ENCODE measurements at regions not wholly inside any gene's neighbourhood (a gene's known extent, or its start where the extent isn't known, plus 50 kb on each side); places are given as distances from the start of the nearest gene placed in this dataset.

DNA sequence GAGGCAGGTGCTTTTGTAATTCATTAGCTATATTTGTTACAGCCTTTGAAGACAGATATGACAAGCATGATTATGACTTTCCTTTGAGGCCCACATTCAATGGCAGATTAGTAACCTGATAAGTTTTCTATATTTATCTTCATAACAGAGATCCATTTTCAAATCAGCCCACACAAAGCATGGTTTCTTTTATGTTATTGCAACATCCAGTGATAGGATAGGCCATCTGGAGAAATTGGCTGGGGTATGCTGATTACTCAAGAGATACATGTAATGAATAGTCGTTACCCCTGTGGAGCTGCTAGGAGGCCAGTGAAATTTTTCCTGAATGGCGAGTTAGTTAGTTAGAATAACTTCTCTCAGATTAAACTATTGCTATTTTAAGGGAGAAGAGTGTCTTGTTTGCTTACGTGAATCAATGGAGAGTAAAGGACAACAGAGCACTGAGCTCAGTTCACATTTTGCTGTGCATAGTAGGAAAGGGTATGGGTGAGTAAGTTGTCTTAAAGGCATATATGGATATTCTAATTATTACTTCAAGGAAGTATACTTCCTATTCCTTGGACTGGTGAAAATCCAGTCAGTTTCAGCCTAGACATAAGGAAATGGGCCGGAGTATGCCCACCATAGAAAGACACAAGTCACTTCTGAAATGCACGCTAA is 79.2 kb upstream of the DKK2 start:
- H3K36me3 Mint-ChIP-seq (ENCODE audit: unreplicated experiment) = peaks cover 3% of the 10 kb centered on the region
- no peak overlapping the region for H3K27ac Mint-ChIP-seq (ENCODE audit: unreplicated experiment)

DNA sequence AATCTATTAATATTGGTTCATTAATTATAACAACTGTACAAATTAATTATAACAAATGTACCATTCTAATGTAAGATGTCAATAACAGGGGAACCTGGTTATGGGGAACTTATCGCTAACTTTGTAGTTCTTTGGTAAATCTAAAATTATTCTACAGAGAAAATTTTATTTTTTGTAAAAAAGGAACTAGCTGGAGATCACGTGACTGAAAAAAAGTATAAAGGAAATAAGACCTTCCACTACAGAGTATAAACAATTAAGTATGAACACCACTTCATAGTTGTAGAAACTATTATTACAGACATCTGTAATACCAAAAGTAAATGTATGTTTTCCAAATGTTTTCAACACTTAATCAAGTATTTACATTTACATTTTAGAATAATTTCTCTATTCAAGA is 77.9 kb upstream of the DKK2 start:
- H3K36me3 Mint-ChIP-seq (ENCODE audit: unreplicated experiment) = peaks cover 3% of the 10 kb centered on the region
- TF ChIP-seq, protein P1, sequence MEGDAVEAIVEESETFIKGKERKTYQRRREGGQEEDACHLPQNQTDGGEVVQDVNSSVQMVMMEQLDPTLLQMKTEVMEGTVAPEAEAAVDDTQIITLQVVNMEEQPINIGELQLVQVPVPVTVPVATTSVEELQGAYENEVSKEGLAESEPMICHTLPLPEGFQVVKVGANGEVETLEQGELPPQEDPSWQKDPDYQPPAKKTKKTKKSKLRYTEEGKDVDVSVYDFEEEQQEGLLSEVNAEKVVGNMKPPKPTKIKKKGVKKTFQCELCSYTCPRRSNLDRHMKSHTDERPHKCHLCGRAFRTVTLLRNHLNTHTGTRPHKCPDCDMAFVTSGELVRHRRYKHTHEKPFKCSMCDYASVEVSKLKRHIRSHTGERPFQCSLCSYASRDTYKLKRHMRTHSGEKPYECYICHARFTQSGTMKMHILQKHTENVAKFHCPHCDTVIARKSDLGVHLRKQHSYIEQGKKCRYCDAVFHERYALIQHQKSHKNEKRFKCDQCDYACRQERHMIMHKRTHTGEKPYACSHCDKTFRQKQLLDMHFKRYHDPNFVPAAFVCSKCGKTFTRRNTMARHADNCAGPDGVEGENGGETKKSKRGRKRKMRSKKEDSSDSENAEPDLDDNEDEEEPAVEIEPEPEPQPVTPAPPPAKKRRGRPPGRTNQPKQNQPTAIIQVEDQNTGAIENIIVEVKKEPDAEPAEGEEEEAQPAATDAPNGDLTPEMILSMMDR (IDR thresholded peaks at IDR 0.05; ENCODE audit: partially characterized antibody, unreplicated experiment) = no peak
- H3K27me3 Mint-ChIP-seq (ENCODE audit: unreplicated experiment) = no peaks in the 10 kb centered on the region
- H3K9me3 Mint-ChIP-seq (ENCODE audit: unreplicated experiment) = peaks cover 2% of the 10 kb centered on the region
- no peak overlapping the region for H3K4me3 Mint-ChIP-seq (ENCODE audit: unreplicated experiment)
- DNase-seq = no peak
- no peaks in the 10 kb centered on the region for H3K4me1 Mint-ChIP-seq (ENCODE audit: low read depth, unreplicated experiment)
- H3K27ac Mint-ChIP-seq (ENCODE audit: unreplicated experiment) = no peak overlapping the region

More for the DNA sequence above, 79.2 kb upstream of the DKK2 start:
- no peak for DNase-seq
- no peak overlapping the region for H3K4me3 Mint-ChIP-seq (ENCODE audit: unreplicated experiment)
- TF ChIP-seq, protein P1 (IDR thresholded peaks at IDR 0.05; ENCODE audit: partially characterized antibody, unreplicated experiment) = no peak
- no peaks in the 10 kb centered on the region for H3K27me3 Mint-ChIP-seq (ENCODE audit: unreplicated experiment)
- no peaks in the 10 kb centered on the region for H3K4me1 Mint-ChIP-seq (ENCODE audit: low read depth, unreplicated experiment)
- peaks cover 2% of the 10 kb centered on the region for H3K9me3 Mint-ChIP-seq (ENCODE audit: unreplicated experiment)

DNA sequence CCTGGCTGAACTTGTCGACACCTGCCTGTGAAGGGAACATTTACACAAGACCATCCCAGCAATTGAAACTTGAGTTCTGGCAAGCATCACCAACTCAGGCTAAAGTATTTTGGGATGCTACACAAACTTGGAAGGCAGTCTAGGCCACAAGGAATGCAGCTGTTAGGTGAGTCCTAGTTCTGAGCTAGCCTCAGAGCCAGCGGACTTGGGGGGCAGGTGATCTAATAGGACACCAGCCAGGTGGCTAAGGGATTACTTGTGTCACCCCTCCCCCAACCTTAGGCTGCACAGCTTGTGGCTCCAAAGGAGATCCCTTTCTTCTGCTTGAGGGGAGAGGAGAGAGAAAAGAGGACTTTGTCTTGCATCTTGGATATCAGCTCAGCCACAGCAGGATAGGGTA is 62.3 kb upstream of the DKK2 start:
- Mint-ChIP-seq H3K4me3 (ENCODE audit: unreplicated experiment) (no peak overlapping the region), H3K4me1 (ENCODE audit: low read depth, unreplicated experiment) (no peaks in the 10 kb centered on the region), H3K36me3 (ENCODE audit: unreplicated experiment) (no peaks in the 10 kb centered on the region), H3K27me3 (ENCODE audit: unreplicated experiment) (no peaks in the 10 kb centered on the region), H3K9me3 (ENCODE audit: unreplicated experiment) (no peaks in the 10 kb centered on the region), H3K27ac (ENCODE audit: unreplicated experiment) (no peak overlapping the region)
- no peak for DNase-seq
- TF ChIP-seq, protein P1 (IDR thresholded peaks at IDR 0.05; ENCODE audit: partially characterized antibody, unreplicated experiment) = no peak

DNA sequence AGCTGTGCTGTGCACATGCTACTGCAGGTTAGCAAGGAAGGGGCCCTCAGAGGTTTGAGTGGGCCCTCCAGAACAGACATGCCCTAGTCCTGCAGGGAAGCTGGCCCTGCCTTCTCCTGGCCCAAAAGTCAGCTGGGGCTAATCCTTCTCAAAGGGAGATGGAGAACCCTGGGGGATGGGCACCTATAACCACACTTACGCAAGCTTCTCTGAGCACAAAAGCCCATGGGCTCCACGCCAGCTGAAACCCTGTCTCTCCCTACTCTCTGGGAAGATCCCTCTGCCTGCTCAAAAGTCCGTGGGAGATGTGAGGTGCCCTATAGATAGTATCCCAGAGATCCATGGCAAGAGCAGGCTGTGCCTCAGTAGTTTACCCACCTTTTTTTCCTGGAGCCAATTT is 58.9 kb upstream of the DKK2 start:
- Mint-ChIP-seq H3K4me3 (ENCODE audit: unreplicated experiment) (no peak overlapping the region), H3K4me1 (ENCODE audit: low read depth, unreplicated experiment) (no peaks in the 10 kb centered on the region), H3K36me3 (ENCODE audit: unreplicated experiment) (no peaks in the 10 kb centered on the region), H3K27ac (ENCODE audit: unreplicated experiment) (no peak overlapping the region), H3K27me3 (ENCODE audit: unreplicated experiment) (no peaks in the 10 kb centered on the region), H3K9me3 (ENCODE audit: unreplicated experiment) (no peaks in the 10 kb centered on the region)
- TF ChIP-seq, protein P1 (IDR thresholded peaks at IDR 0.05; ENCODE audit: partially characterized antibody, unreplicated experiment) = no peak
- no peak for DNase-seq

DNA sequence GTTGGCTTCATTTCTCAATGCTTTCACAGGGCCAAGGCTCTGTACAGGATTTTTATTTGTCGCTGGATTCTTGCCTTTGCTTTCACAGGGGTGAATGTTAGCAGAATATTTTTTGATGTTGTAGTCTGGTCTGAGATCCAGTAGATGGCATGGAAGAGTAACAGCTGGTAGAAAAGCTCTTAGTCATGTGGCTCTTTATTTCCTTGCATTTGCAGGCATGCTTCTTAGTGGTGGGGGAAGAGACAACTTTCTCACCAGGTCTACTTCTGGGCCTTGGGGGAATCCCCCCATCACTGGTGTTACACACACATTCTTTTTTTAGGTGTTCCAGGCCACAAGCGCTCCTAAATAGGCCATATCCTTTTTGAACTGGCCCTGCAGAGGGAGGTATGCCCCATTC is 58.2 kb upstream of the DKK2 start:
- DNase-seq = no peak
- H3K9me3 Mint-ChIP-seq (ENCODE audit: unreplicated experiment) = no peaks in the 10 kb centered on the region
- H3K27me3 Mint-ChIP-seq (ENCODE audit: unreplicated experiment) = no peaks in the 10 kb centered on the region

More for the DNA sequence above, 58.2 kb upstream of the DKK2 start:
- H3K27ac Mint-ChIP-seq (ENCODE audit: unreplicated experiment) = no peak overlapping the region
- H3K4me1 Mint-ChIP-seq (ENCODE audit: low read depth, unreplicated experiment) = no peaks in the 10 kb centered on the region
- no peak overlapping the region for H3K4me3 Mint-ChIP-seq (ENCODE audit: unreplicated experiment)
- TF ChIP-seq, protein P1 (IDR thresholded peaks at IDR 0.05; ENCODE audit: partially characterized antibody, unreplicated experiment) = no peak
- no peaks in the 10 kb centered on the region for H3K36me3 Mint-ChIP-seq (ENCODE audit: unreplicated experiment)
